ENCODE measurements at regions not wholly inside any gene's neighbourhood (a gene's known extent, or its start where the extent isn't known, plus 50 kb on each side); places are given as distances from the start of the nearest gene placed in this dataset.
"Not testable (repeated sequence)": the region's sequence is repeated elsewhere in the genome, so short reads cannot be mapped to it uniquely, and the experiment has no call there.

DNA sequence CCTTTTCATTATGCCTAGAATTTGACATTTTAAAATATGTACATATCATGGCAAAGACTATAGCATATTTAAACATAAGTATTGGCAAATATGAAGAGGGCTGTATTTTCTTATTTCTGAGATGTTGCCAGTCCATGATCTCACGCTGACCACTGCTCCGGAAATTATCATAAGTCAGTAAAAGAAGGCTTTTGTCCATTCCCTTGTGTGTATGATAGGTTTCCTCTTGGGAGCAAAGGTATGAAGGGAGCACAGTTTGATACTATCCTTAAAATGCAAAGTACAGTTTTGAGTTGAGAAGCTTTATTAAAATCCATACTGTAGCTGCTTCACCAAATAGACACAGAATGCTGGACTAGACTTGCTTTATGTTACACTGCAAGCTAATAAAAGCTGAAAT is 52.6 kb upstream of the AGA start:
- no peak for DNase-seq

- not testable (repeated sequence) for DNase-seq
Observed at GRCh38 chr4:177495626-177496025, 53.4 kb upstream of the AGA start.

DNA sequence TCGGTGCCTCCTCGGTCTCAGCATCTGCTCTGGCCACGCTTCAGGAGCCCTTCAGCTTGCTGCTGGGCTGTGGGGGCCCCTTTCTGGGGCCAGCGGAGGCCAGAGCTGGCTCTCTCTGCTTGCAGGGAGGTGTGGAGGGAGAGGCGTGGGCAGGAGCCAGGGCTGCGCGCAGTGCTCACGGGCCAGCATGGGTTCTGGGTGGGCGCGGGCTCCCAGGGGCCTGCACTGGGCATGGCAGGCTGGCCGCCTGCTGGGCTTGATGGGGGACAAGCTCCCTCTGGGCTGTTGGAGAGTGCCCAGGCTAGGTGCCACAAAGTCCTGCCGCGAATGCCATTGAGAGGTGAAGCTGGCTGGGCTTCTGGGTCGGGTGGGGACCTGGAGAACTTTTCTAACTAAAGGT is 57.3 kb upstream of the AGA start:
- DNase-seq, result no peak

- no peak for DNase-seq
Observed at GRCh38 chr4:177505171-177505615, 63.0 kb upstream of the AGA start.

DNA sequence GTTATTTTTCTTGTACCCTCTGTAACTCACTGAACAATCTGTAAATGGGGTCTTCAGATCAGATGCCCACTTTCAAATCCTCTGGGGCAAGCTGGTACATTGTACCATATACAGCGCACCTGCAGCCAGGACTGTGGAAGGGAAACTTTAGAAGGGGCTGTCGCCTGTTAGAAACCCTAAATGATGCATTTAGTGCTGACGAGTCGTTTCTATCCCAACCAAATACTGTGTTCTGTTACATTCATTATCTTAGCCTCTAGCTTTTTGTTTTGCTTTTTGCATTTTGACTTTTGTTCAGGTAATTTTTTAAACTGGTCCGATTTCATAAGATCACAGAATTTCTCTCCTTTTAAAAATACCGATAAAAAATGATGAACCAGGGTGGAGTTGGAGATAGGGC is 66.4 kb upstream of the AGA start:
- DNase-seq, result no peak

DNA sequence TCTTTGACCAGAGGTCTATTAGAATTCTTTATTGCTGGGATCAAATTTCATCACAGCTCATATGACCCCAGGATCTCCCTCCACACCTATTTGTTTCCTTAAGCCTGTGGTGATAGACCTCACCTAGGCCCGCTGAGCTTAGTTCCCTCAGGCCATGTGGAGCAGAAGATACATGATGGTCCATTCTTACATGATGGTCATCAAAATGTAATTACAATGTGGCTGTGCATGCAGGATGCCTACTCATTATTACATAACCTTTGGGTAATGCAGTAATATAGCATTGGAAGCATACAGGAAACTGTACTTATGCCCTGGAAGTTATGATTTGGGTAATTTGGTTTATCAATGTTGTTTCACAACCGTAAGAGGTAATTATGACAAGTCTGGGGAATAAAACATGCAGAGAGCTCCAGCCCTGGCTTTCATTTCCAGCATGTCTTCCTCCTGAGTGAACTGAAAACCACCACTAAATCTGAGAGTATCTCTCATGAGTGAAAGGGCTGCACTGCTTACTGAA is 67.0 kb upstream of the AGA start:
- DNase-seq, result no peak

DNA sequence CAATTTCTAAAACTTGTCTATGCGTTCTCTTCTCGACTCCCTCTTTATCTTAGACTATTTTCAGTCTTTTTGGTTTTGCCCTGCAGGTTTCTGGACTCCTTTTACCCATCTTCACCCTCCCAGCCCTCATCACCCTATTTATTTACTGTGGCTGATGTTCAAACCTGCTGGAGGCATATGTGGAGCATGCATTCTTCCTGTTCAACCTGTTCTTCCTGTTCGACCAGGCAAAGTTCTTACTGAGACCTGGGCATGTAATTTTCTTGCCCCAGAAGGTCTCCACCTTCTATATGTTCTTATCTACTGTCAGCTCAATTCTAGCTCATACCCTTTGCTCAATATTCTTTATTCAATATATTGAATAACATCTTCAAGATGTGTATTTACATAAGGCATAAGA is 69.4 kb upstream of the AGA start:
- peak; percentile 79 for DNase-seq

- no peak for DNase-seq
Observed at GRCh38 chr4:177512646-177513045, 70.4 kb upstream of the AGA start.

- DNase-seq, result no peak
Observed at GRCh38 chr4:177517862-177518261, 75.6 kb upstream of the AGA start.

GRCh38 chr4:177519481-177520260 is 77.4 kb upstream of the AGA start:
- DNase-seq, result no peak

GRCh38 chr4:177528620-177529019 is 86.4 kb upstream of the AGA start:
- no peak for DNase-seq

- DNase-seq, result no peak
Observed at GRCh38 chr4:177530561-177530960, 88.3 kb upstream of the AGA start.

DNA sequence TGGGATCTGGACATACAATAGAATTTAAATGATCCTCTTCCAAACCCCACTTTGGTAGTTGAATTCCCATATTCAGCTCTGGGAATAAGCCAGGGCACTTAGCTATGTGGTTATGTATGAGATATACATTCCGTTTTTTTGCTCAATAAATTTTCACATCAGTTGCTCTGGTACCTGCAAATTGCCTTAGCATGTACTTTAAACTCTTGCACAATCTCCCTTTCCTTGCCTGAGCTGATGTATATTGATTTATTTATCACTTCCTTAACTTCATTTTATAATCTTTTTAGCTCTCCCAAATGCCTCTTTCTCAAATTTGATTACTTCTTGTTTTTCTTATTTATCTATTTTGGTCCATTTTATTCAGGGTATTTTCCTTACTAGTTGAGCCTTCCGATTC is 90.1 kb upstream of the AGA start:
- no peak for DNase-seq

GRCh38 chr4:177534841-177535240 is 92.6 kb upstream of the AGA start:
- DNase-seq, result not testable (repeated sequence)

- no peak for DNase-seq
Observed at GRCh38 chr4:177546745-177547144, 104.5 kb upstream of the AGA start.

DNA sequence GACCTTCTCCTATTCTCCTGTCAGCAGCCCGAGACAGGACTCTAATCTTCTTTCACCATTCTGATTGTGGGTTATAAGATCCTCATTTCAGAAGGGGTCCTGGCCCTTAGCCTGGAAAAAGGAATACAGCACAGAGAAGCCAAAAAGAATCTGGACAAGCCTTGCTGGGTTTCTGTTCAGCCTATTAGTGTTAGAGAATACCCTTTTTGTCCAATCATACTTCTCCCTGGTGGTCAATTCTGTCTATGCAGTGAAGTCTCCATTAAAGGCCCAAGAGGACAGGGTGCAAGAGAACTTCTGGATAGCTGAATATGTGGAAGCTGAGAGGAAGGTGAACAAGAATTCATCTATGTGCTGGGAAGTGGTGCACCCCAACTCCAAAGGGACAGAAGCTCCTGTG is 105.7 kb upstream of the AGA start:
- DNase-seq, result no peak

DNA sequence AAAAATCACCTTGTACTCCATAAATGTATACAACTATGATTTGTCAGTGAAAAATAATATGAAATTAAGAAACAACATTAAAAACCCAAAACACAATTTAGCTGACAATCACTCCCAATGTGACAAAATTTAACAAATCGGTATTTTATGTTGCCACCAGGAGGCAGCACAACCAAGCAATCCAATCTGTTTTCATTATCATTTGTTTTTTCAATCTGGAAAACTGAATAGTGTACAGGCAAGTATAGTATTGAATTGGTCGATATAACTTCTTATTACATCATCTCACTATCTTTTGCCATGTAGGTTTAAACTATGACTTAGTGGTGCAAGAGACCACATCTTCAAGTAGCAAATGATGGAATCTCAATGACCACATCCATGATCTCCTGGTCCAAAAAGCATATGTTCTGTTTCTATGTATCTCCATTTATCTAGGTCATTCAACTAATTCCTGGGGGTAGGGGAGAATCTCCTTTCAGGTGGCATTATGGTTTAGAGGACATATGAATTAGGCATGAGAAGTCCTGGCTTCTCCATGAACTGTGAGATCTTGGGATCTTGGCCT is 112.9 kb upstream of the AGA start:
- no peak for DNase-seq

GRCh38 chr4:177557416-177557815 is 115.2 kb upstream of the AGA start:
- DNase-seq, result no peak

GRCh38 chr4:177558995-177559394 is 116.8 kb upstream of the AGA start:
- no peak for DNase-seq

DNA sequence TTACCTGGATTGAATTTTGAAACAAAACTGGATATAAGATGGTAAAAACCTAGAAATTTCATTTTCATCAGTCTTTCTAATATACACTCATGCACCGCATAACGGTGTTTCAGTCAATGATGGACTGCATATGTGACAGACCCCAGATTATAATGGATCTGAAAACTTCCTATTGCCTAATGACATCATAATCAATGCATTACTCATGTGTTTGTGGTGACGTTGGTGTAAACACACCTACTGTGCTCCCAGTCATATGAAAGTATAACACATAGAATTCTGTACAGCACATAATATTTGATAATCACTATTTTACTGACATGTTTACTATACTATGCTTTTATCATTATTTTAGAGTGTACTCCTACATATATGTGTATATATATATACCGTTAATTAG is 119.9 kb upstream of the AGA start:
- DNase-seq, result no peak

DNA sequence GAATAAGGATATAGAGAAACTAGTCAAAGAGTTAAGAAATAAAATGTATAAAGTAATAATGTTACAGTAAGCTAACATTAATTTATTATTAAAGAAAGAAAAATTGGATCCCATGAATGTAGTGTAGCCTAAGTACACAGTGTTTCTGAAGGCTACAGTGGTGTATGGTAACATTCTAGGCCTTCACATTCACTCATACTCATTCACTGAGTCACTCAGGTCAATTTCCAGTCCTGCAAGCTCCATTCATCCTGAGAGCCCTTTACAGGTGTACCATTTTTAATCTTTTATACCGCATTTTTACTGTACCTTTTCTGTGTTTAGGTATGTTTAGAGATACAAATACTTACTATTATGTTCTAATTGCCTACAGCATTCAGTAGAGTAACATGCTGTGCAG is 120.6 kb upstream of the AGA start:
- DNase-seq, result no peak

DNA sequence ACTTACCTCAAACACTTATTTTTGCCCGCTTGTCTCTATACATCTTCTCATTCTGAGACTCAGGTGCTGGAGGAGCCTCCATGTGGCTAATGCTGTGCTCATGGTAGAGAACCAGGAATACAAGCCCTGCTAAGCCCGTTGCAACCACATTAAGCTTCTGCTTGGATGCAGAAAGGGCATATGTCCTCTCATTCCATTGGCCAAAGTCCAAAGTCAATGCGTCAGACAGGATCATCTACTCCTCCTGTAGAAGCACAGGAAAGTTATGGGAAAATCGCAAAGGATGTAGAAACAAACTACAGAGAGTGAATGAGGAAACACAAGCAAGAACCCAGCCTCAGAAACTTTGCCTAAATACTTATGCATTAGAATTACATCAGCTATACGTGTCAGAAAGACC is 124.5 kb upstream of the AGA start:
- no peak for DNase-seq

DNA sequence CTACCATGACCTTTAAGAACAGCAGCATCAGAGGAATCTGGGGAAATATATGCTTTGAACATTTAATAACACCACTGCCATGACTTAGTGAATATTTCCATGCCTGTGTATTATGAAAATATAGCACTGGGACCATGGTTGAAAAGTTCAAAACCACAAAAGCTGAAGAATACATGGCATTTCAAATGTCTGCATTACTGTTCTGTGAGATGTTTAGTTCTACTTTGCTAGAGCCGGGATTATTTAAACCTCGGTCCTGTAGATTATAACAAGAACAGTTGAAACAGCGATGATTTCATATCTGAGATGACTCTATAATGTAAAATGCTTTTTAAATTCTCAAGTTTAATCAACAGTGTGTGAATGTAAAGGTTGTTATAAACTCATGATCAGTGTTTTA is 126.7 kb upstream of the AGA start:
- no peak for DNase-seq

DNA sequence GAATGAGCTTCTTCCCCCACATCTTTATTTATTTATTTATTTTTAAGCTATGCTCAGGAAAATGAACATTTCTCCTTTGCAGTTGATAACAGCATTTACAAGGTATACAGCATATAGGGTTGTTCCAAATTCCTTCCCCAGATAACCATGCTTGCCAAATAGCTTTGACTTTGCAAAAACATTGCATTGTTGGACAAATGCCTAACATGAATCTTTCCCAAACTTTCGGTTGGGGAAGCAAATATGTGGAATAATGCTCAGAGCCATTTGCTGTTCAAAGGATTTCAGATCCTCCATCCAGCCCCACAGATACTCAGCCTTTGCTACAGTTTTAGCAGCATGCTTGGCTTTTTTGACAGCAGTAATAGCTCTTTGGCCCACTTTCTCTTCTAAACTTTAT is 127.2 kb upstream of the AGA start:
- no peak for DNase-seq

DNA sequence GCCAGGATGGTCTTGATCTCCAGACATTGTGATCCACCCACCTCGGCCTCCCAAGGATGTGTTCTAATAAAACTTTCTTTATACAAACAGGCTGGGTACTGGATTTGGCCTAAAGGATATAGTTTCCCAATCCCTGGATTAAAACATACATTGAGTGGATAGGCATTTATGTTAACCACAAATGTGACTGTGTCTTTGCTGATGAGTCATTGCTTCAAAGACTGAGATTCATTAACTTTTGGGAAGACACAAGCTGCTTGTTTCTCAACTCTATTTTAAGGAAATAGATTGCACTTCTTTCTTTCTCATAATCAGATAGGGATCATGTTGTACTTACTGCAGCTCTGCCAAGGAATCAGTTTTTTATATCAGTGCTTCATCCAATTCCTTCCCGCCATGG is 131.3 kb upstream of the AGA start:
- no peak for DNase-seq
